ENCODE measurements at regions not wholly inside any gene's neighbourhood (a gene's known extent, or its start where the extent isn't known, plus 50 kb on each side); places are given as distances from the start of the nearest gene placed in this dataset.

DNA sequence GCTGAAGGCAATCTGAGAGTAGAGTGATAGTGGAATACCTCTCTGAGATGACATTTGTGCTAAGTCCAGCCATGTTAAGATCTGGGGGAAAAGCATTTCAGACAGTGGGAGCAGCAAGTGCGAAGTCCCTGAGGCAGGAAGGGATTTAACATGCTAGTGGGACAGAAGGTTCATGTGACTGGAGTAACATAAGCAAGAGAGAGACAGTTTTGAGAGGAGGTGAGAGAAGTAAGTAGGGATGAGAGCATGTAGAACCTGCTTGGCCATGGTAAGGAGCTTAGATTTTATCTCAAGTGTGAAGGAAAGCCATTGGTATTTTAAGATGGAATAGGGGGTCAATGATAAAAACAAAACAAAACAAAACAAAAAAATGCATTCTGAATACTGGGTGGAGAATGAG is 358.6 kb upstream of the KCNH8 start:
- H3K4me1 ChIP-seq: no peaks in the 10 kb centered on the region
- no peaks in the 10 kb centered on the region for H3K36me3 ChIP-seq (ENCODE audit: control insufficient read depth, insufficient read depth, low read length)
- TF ChIP-seq, protein P1, sequence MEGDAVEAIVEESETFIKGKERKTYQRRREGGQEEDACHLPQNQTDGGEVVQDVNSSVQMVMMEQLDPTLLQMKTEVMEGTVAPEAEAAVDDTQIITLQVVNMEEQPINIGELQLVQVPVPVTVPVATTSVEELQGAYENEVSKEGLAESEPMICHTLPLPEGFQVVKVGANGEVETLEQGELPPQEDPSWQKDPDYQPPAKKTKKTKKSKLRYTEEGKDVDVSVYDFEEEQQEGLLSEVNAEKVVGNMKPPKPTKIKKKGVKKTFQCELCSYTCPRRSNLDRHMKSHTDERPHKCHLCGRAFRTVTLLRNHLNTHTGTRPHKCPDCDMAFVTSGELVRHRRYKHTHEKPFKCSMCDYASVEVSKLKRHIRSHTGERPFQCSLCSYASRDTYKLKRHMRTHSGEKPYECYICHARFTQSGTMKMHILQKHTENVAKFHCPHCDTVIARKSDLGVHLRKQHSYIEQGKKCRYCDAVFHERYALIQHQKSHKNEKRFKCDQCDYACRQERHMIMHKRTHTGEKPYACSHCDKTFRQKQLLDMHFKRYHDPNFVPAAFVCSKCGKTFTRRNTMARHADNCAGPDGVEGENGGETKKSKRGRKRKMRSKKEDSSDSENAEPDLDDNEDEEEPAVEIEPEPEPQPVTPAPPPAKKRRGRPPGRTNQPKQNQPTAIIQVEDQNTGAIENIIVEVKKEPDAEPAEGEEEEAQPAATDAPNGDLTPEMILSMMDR (IDR thresholded peaks at IDR 0.05): no peak
- no peaks in the 10 kb centered on the region for H3K27me3 ChIP-seq (ENCODE audit: control insufficient read depth, insufficient read depth, low read length)
- no peaks in the 10 kb centered on the region for H3K79me2 ChIP-seq
- H2AFZ ChIP-seq: no peak overlapping the region
- H3K9me3 ChIP-seq (ENCODE audit: control insufficient read depth, low read length): no peaks in the 10 kb centered on the region
- no peak overlapping the region for H3K4me3 ChIP-seq (ENCODE audit: low read depth, low read length)
- no peak overlapping the region for H3K4me2 ChIP-seq (ENCODE audit: low read length)
- no peak overlapping the region for H3K9ac ChIP-seq
- H3K27ac ChIP-seq: no peak overlapping the region

GRCh38 chr3:18787441-18787840 is 360.9 kb upstream of the KCNH8 start:
- no peak overlapping the region for H3K4me2 ChIP-seq (ENCODE audit: low read length)
- no peak overlapping the region for H2AFZ ChIP-seq
- no peaks in the 10 kb centered on the region for H3K4me1 ChIP-seq
- H3K79me2 ChIP-seq: no peaks in the 10 kb centered on the region
- TF ChIP-seq, protein P1 (IDR thresholded peaks at IDR 0.05): no peak
- no peak overlapping the region for H3K9ac ChIP-seq
- no peaks in the 10 kb centered on the region for H3K36me3 ChIP-seq (ENCODE audit: control insufficient read depth, insufficient read depth, low read length)
- no peaks in the 10 kb centered on the region for H3K27me3 ChIP-seq (ENCODE audit: control insufficient read depth, insufficient read depth, low read length)
- no peak overlapping the region for H3K4me3 ChIP-seq (ENCODE audit: low read depth, low read length)
- H3K9me3 ChIP-seq (ENCODE audit: control insufficient read depth, low read length): no peaks in the 10 kb centered on the region
- no peak overlapping the region for H3K27ac ChIP-seq

DNA sequence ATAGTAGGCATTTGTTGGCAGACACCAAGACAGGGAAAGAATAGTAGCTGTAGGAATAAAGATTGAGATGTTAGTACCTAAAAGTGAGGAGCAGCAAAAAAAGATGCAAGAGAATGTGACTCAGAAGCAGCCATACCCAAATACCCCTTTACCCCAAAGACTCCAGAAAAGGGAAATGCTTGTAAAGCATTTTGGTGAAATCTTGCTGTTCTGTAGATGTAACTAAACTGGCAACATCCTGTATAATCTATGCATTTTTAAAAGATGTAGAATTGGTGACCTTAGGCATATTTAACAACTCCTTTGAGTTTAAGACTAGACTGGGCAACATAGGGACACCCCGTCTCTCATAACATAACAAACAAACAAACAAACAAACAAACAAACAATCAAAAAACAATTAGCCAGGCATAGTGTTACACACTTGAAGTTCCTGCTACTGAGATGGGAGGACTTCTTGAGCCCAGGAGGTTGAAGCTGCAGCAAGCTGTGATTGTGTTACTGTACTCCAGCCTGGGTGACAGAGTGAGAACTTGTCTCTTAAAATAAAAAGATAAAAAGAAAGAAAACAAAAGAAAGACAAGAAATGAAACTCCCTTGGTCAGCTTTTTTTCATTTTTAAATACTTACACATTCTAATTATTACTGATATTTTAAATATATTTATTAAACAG is 361.5 kb upstream of the KCNH8 start:
- no peak overlapping the region for H3K4me3 ChIP-seq (ENCODE audit: low read depth, low read length)

GRCh38 chr3:18782191-18782590 is 357.1 kb upstream of the SATB1 start:
- TF ChIP-seq, protein P1 (IDR thresholded peaks at IDR 0.05): no peak
- Histone ChIP-seq H2AFZ (no peak overlapping the region), H3K27me3 (ENCODE audit: control insufficient read depth, insufficient read depth, low read length) (no peaks in the 10 kb centered on the region), H3K79me2 (no peaks in the 10 kb centered on the region), H3K27ac (no peak overlapping the region), H3K4me2 (ENCODE audit: low read length) (no peak overlapping the region), H3K4me3 (ENCODE audit: low read depth, low read length) (no peak overlapping the region), H3K9ac (no peak overlapping the region), H3K36me3 (ENCODE audit: control insufficient read depth, insufficient read depth, low read length) (no peaks in the 10 kb centered on the region), H3K4me1 (no peaks in the 10 kb centered on the region), H3K9me3 (ENCODE audit: control insufficient read depth, low read length) (no peaks in the 10 kb centered on the region)

More for the DNA sequence above, 361.5 kb upstream of the KCNH8 start:
- Histone ChIP-seq H3K4me2 (ENCODE audit: low read length) (no peak overlapping the region), H3K27me3 (ENCODE audit: control insufficient read depth, insufficient read depth, low read length) (no peaks in the 10 kb centered on the region), H3K27ac (no peak overlapping the region), H3K9me3 (ENCODE audit: control insufficient read depth, low read length) (no peaks in the 10 kb centered on the region), H3K4me1 (no peaks in the 10 kb centered on the region), H3K36me3 (ENCODE audit: control insufficient read depth, insufficient read depth, low read length) (no peaks in the 10 kb centered on the region), H2AFZ (no peak overlapping the region), H3K79me2 (no peaks in the 10 kb centered on the region), H3K9ac (no peak overlapping the region)
- TF ChIP-seq, protein P1 (IDR thresholded peaks at IDR 0.05): no peak

GRCh38 chr3:18780959-18781358 is 355.8 kb upstream of the SATB1 start:
- Histone ChIP-seq H3K9me3 (ENCODE audit: control insufficient read depth, low read length) (no peaks in the 10 kb centered on the region), H3K4me1 (no peaks in the 10 kb centered on the region), H3K4me2 (ENCODE audit: low read length) (no peak overlapping the region), H2AFZ (no peak overlapping the region), H3K9ac (no peak overlapping the region), H3K79me2 (no peaks in the 10 kb centered on the region), H3K27ac (no peak overlapping the region), H3K4me3 (ENCODE audit: low read depth, low read length) (no peak overlapping the region), H3K27me3 (ENCODE audit: control insufficient read depth, insufficient read depth, low read length) (no peaks in the 10 kb centered on the region), H3K36me3 (ENCODE audit: control insufficient read depth, insufficient read depth, low read length) (no peaks in the 10 kb centered on the region)
- TF ChIP-seq, protein P1 (IDR thresholded peaks at IDR 0.05): no peak

Data from parathyroid adenoma (tissue), 2 donors.